ENCODE measurements at regions not wholly inside any gene's neighbourhood (a gene's known extent, or its start where the extent isn't known, plus 50 kb on each side); places are given as distances from the start of the nearest gene placed in this dataset.

- H3K4me3 Mint-ChIP-seq = no peak overlapping the region
- POLR2A ChIA-PET = no interaction called here
- CTCF ChIA-PET = no interaction called here
- no peaks in the 10 kb centered on the region for H3K36me3 Mint-ChIP-seq (ENCODE audit: low read depth)
- no peaks in the 10 kb centered on the region for H3K27me3 Mint-ChIP-seq
- peaks cover 1% of the 10 kb centered on the region for H3K9me3 Mint-ChIP-seq
- no peak overlapping the region for H3K27ac Mint-ChIP-seq
- no peaks in the 10 kb centered on the region for H3K4me1 Mint-ChIP-seq
- no peak for DNase-seq
Observed at GRCh38 chr6:126252154-126252553, 87.8 kb upstream of the CENPW start.

- Mint-ChIP-seq H3K36me3 (ENCODE audit: low read depth) (no peaks in the 10 kb centered on the region), H3K4me3 (no peak overlapping the region), H3K9me3 (peaks cover 3% of the 10 kb centered on the region), H3K27ac (no peak overlapping the region), H3K27me3 (no peaks in the 10 kb centered on the region), H3K4me1 (no peaks in the 10 kb centered on the region)
- POLR2A ChIA-PET = no interaction called here
- DNase-seq = no peak
- CTCF ChIA-PET = no interaction called here
Observed at GRCh38 chr6:126253431-126253830, 86.5 kb upstream of the CENPW start.

- Mint-ChIP-seq H3K27me3 (no peaks in the 10 kb centered on the region), H3K36me3 (ENCODE audit: low read depth) (no peaks in the 10 kb centered on the region), H3K4me1 (no peaks in the 10 kb centered on the region), H3K27ac (no peak overlapping the region), H3K4me3 (no peak overlapping the region), H3K9me3 (peaks cover 12% of the 10 kb centered on the region)
- DNase-seq = no peak
- POLR2A ChIA-PET = no interaction called here
- CTCF ChIA-PET = no interaction called here
Observed at GRCh38 chr6:126258150-126258549, 81.8 kb upstream of the CENPW start.

GRCh38 chr6:126261792-126262421, 78.0 kb upstream of the CENPW start:
- H3K27ac Mint-ChIP-seq = no peak overlapping the region
- no peaks in the 10 kb centered on the region for H3K27me3 Mint-ChIP-seq
- no peaks in the 10 kb centered on the region for H3K36me3 Mint-ChIP-seq (ENCODE audit: low read depth)
- no peaks in the 10 kb centered on the region for H3K4me1 Mint-ChIP-seq
- no peak for DNase-seq
- CTCF ChIA-PET = no interaction called here
- H3K4me3 Mint-ChIP-seq = no peak overlapping the region
- H3K9me3 Mint-ChIP-seq = peaks cover 12% of the 10 kb centered on the region
- POLR2A ChIA-PET = no interaction called here

- no peak overlapping the region for H3K4me3 Mint-ChIP-seq
Observed at GRCh38 chr6:126264265-126264664, 75.7 kb upstream of the CENPW start.

GRCh38 chr6:126266664-126267063, 73.3 kb upstream of the CENPW start:
- DNase-seq = no peak
- H3K27me3 Mint-ChIP-seq = no peaks in the 10 kb centered on the region
- no peaks in the 10 kb centered on the region for H3K9me3 Mint-ChIP-seq
- no peaks in the 10 kb centered on the region for H3K36me3 Mint-ChIP-seq (ENCODE audit: low read depth)
- no peak overlapping the region for H3K27ac Mint-ChIP-seq
- no peak overlapping the region for H3K4me3 Mint-ChIP-seq
- POLR2A ChIA-PET = no interaction called here
- no peaks in the 10 kb centered on the region for H3K4me1 Mint-ChIP-seq
- CTCF ChIA-PET = no interaction called here

More at GRCh38 chr6:126264265-126264664, 75.7 kb upstream of the CENPW start:
- POLR2A ChIA-PET = no interaction called here
- DNase-seq = no peak
- CTCF ChIA-PET = no interaction called here
- Mint-ChIP-seq H3K36me3 (ENCODE audit: low read depth) (no peaks in the 10 kb centered on the region), H3K27me3 (no peaks in the 10 kb centered on the region), H3K4me1 (no peaks in the 10 kb centered on the region), H3K27ac (no peak overlapping the region), H3K9me3 (peaks cover 9% of the 10 kb centered on the region)

GRCh38 chr6:126267626-126268025, 72.3 kb upstream of the CENPW start:
- no peaks in the 10 kb centered on the region for H3K27me3 Mint-ChIP-seq

GRCh38 chr6:126268092-126268491, 71.8 kb upstream of the CENPW start:
- POLR2A ChIA-PET = no interaction called here
- Mint-ChIP-seq H3K4me3 (no peak overlapping the region), H3K27ac (no peak overlapping the region)

More at GRCh38 chr6:126267626-126268025, 72.3 kb upstream of the CENPW start:
- ChIA-PET CTCF (no interaction called here), POLR2A (no interaction called here)
- Mint-ChIP-seq H3K4me3 (no peak overlapping the region), H3K9me3 (no peaks in the 10 kb centered on the region), H3K27ac (no peak overlapping the region), H3K4me1 (no peaks in the 10 kb centered on the region), H3K36me3 (ENCODE audit: low read depth) (no peaks in the 10 kb centered on the region)
- no peak for DNase-seq

GRCh38 chr6:126280287-126280686, 59.6 kb upstream of the CENPW start:
- ChIA-PET POLR2A (no interaction called here), CTCF (no interaction called here)
- Mint-ChIP-seq H3K27ac (no peak overlapping the region), H3K4me1 (no peaks in the 10 kb centered on the region), H3K36me3 (ENCODE audit: low read depth) (no peaks in the 10 kb centered on the region), H3K27me3 (no peaks in the 10 kb centered on the region), H3K9me3 (no peaks in the 10 kb centered on the region), H3K4me3 (no peak overlapping the region)
- no peak for DNase-seq

More at GRCh38 chr6:126268092-126268491, 71.8 kb upstream of the CENPW start:
- no peak for DNase-seq
- H3K9me3 Mint-ChIP-seq = no peaks in the 10 kb centered on the region
- no peaks in the 10 kb centered on the region for H3K4me1 Mint-ChIP-seq
- no peaks in the 10 kb centered on the region for H3K27me3 Mint-ChIP-seq
- H3K36me3 Mint-ChIP-seq (ENCODE audit: low read depth) = no peaks in the 10 kb centered on the region
- CTCF ChIA-PET = no interaction called here

- Mint-ChIP-seq H3K27ac (no peak overlapping the region), H3K27me3 (no peaks in the 10 kb centered on the region), H3K4me3 (no peak overlapping the region), H3K36me3 (ENCODE audit: low read depth) (no peaks in the 10 kb centered on the region), H3K9me3 (no peaks in the 10 kb centered on the region), H3K4me1 (no peaks in the 10 kb centered on the region)
- CTCF ChIA-PET = no interaction called here
- POLR2A ChIA-PET = no interaction called here
- DNase-seq = no peak
Observed at GRCh38 chr6:126285871-126286365, 54.0 kb upstream of the CENPW start.

Data from activated CD4-positive, alpha-beta memory T cell treated with anti-CD3 and anti-CD28 coated beads, Interleukin-2, amount 10 ng/mL, durations not matched to agents 7 days and 5 days (primary cell).